ENCODE measurements at regions not wholly inside any gene's neighbourhood (a gene's known extent, or its start where the extent isn't known, plus 50 kb on each side); places are given as distances from the start of the nearest gene placed in this dataset.

GRCh38 chr7:114761973-114762372 is 159.9 kb upstream of the MDFIC start:
- no peaks in the 10 kb centered on the region for H3K27me3 ChIP-seq (ENCODE audit: insufficient read depth, low read length)
- no peak overlapping the region for H3K27ac ChIP-seq (ENCODE audit: low read depth, low read length)
- intact Hi-C loops (cut with micrococcal nuclease) = no loop called here
- H3K79me2 ChIP-seq (ENCODE audit: insufficient read depth, low read length) = no peaks in the 10 kb centered on the region
- no peak for ATAC-seq
- H3K9me3 ChIP-seq (ENCODE audit: control insufficient read depth in 1 of 2, insufficient read depth in 1 of 2, low read depth in 1 of 2, low read length in 2 of 2) = no peaks in the 10 kb centered on the region
- no peaks in the 10 kb centered on the region for H3K4me1 ChIP-seq (ENCODE audit: control insufficient read depth in 1 of 2, insufficient read depth in 2 of 2, low read length in 2 of 2)
- no peak for TF ChIP-seq FOSL1 (IDR thresholded peaks at IDR 0.05; ENCODE audit: low read depth)
- TF ChIP-seq REST (IDR thresholded peaks at IDR 0.05; ENCODE audit: low read depth) = no peak
- no peak for TF ChIP-seq CEBPB (IDR thresholded peaks at IDR 0.05; ENCODE audit: low read depth)
- TF ChIP-seq EZH2 (IDR thresholded peaks at IDR 0.05) = no peak
- TF ChIP-seq RAD21 (IDR thresholded peaks at IDR 0.05; ENCODE audit: low read depth) = no peak
- TF ChIP-seq CTCF (IDR thresholded peaks at IDR 0.05 in 2 of 3, conservative IDR thresholded peaks at IDR 0.05 in 1 of 3; ENCODE audit: borderline replicate concordance in 1 of 3, insufficient read depth in 1 of 3, low read depth in 2 of 3, low read length in 2 of 3) = no peak
- TF ChIP-seq ELF1 (IDR thresholded peaks at IDR 0.05; ENCODE audit: borderline replicate concordance, low read depth) = no peak
- TF ChIP-seq EZH2phosphoT487 (IDR thresholded peaks at IDR 0.05; ENCODE audit: borderline replicate concordance) = no peak
- TF ChIP-seq MAX (IDR thresholded peaks at IDR 0.05) = no peak
- TF ChIP-seq ZNF274 (IDR thresholded peaks at IDR 0.05; ENCODE audit: low read depth, low read length) = no peak
- no peak for TF ChIP-seq SRF (IDR thresholded peaks at IDR 0.05; ENCODE audit: low read depth)
- TF ChIP-seq CBX3 (IDR thresholded peaks at IDR 0.05; ENCODE audit: low read depth) = no peak
- no peak for TF ChIP-seq SP1 (IDR thresholded peaks at IDR 0.05; ENCODE audit: low read depth)
- TF ChIP-seq EGR1 (IDR thresholded peaks at IDR 0.05; ENCODE audit: low read depth) = no peak
- no peak overlapping the region for H3K4me2 ChIP-seq (ENCODE audit: low read length)
- no peaks in the 10 kb centered on the region for H3K36me3 ChIP-seq (ENCODE audit: control insufficient read depth in 1 of 2, insufficient read depth in 2 of 2, low read length in 2 of 2)
- H2AFZ ChIP-seq (ENCODE audit: low read depth, low read length, poor library complexity, severe bottlenecking) = no peak overlapping the region
- ChIA-PET CTCF (no interaction called here), POLR2A (no interaction called here), RAD21 (ENCODE audit: low non-redundant PET in 1 of 2, low total read pairs in 2 of 2, uncharacterized antibody in 2 of 2, unreplicated experiment in 2 of 2) (no interaction called here)
- H3K9me2 ChIP-seq (ENCODE audit: insufficient read depth) = no peaks in the 10 kb centered on the region
- no peaks in the 10 kb centered on the region for H4K20me1 ChIP-seq (ENCODE audit: insufficient read depth)
- no peak overlapping the region for H3K9ac ChIP-seq (ENCODE audit: low read length)
- BruUV-seq (replicated peaks) = no TSS peak
- DNase-seq (ENCODE audit: low read depth, low spot score) = no peak
- no peak overlapping the region for H3K4me3 ChIP-seq (replicated peaks in 1 of 2; ENCODE audit: low read depth in 1 of 2, low read length in 2 of 2)

Measured in HCT116 (cell line).